K562 (cell line): ENCODE measurements at regions not wholly inside any gene's neighbourhood (a gene's known extent, or its start where the extent isn't known, plus 50 kb on each side); places are given as distances from the start of the nearest gene placed in this dataset.

Experiments used
- ATAC-seq: fragments of 200-7000 bp; cut with Tn5 transposase; 3 replicates; pipeline ENCODE4 v1.9.1; 2020; ENCODE audit warnings: moderate library complexity
- BruUV-seq: library from RNA; stranded (reverse); fragments of 400-500 nt; replicated peaks from 2 replicates; lab custom pipeline; 2021; lab: Mats Ljungman, UMichigan
- CTCF ChIA-PET: fragments of 300-600 bp; formaldehyde crosslinking; extraction: SDS; loops from one replicate; lab custom pipeline; 2021; ENCODE audit warnings: low intra/inter-chr PET ratio; lab: Yijun Ruan, JAX
- POLR2A ChIA-PET: fragments of 300-600, 350-650 bp; sonication (Branson Sonifier 250); formaldehyde crosslinking; extraction: SDS; loops from one replicate; lab custom pipeline; 2021; ENCODE audit warnings: antibody characterized with exemption, inconsistent platforms; lab: Yijun Ruan, JAX
- DNase-seq, 4 experiments: peaks; one replicate each; pipeline versions ENCODE4 v3.0.0 to v3.0.0-alpha.2; 2011 to 2018; ENCODE audit warnings: low spot score in 3 of 4, mixed read lengths in 3 of 4; ENCODE audit errors: extremely low read depth in 1 of 4
- FAIRE-seq: peaks from 2 replicates; lab custom pipeline; 2011; peaks lifted over from hg19 to GRCh38; lab: Jason Lieb, UNC
- H2AFZ ChIP-seq: 2 replicates; pipeline ENCODE4 v1.6.0; 2011; ENCODE audit warnings: low read depth, low read length, control low read depth, inconsistent platforms
- H3K27ac ChIP-seq: fragments of 200-600 bp; 3 replicates; pipeline ENCODE4 v1.8.0; 2011; ENCODE audit warnings: low read depth, mild to moderate bottlenecking, control low read depth, inconsistent platforms, low read length, moderate library complexity, mixed read lengths; ENCODE audit errors: extremely low read depth
- H3K27me3 ChIP-seq, 2 experiments: fragments of 300-600 bp in 1 of 2; 2 replicates in 1 of 2; 3 replicates in 1 of 2; pipeline versions ENCODE4 v1.6.0 to v1.8.0; 2011; ENCODE audit warnings: inconsistent platforms in 2 of 2, low read length in 2 of 2, mild to moderate bottlenecking in 1 of 2, mixed read lengths in 1 of 2, moderate library complexity in 1 of 2; ENCODE audit not compliant: control insufficient read depth in 2 of 2, insufficient read depth in 2 of 2
- H3K36me3 ChIP-seq: fragments of 300-600 bp; 3 replicates; pipeline ENCODE4 v1.8.0; 2011; ENCODE audit warnings: mild to moderate bottlenecking, low read length, inconsistent platforms; ENCODE audit not compliant: control insufficient read depth, insufficient read depth
- H3K4me1 ChIP-seq, 2 experiments: fragments of 200-600 bp in 1 of 2; replicated peaks in 1 of 2; 2 replicates in 1 of 2; 3 replicates in 1 of 2; pipeline versions ENCODE4 v1.5.1 to v1.8.0; 2011; ENCODE audit warnings: inconsistent platforms in 2 of 2, low read length in 2 of 2, mild to moderate bottlenecking in 1 of 2, mixed read lengths in 1 of 2, moderate library complexity in 1 of 2; ENCODE audit not compliant: control insufficient read depth in 2 of 2, insufficient read depth in 2 of 2
- H3K4me2 ChIP-seq: 2 replicates; pipeline ENCODE4 v1.6.1; 2011; ENCODE audit warnings: low read length, control low read depth, inconsistent platforms, mixed read lengths; ENCODE audit not compliant: insufficient read depth
- H3K4me3 ChIP-seq: fragments of 200-600 bp; sonication (generic), shearing (Covaris generic); 2 replicates; pipeline ENCODE4 v1.5.1; 2016; ENCODE audit warnings: control low read depth, inconsistent platforms
- H3K79me2 ChIP-seq: fragments of 200-600 bp; 3 replicates; pipeline ENCODE4 v1.8.0; 2011; ENCODE audit warnings: low read length, inconsistent platforms; ENCODE audit not compliant: control insufficient read depth, insufficient read depth
- H3K9ac ChIP-seq, 2 experiments: 2 replicates each; pipeline versions ENCODE4 v1.6.0 to v1.6.1; 2011; ENCODE audit warnings: low read depth in 2 of 2, low read length in 2 of 2, control low read depth in 1 of 2, inconsistent platforms in 1 of 2, mild to moderate bottlenecking in 1 of 2, mixed read lengths in 1 of 2; ENCODE audit not compliant: insufficient read depth in 1 of 2
- H3K9me1 ChIP-seq: one replicate; pipeline ENCODE4 v1.6.0; 2011; ENCODE audit warnings: inconsistent platforms, mild to moderate bottlenecking, low read length, moderate library complexity; ENCODE audit not compliant: control insufficient read depth, insufficient read depth
- H3K9me3 ChIP-seq: replicated peaks from 2 replicates; pipeline ENCODE4 v1.5.1; 2011; ENCODE audit warnings: low read depth, low read length, inconsistent platforms; ENCODE audit not compliant: control insufficient read depth, insufficient read depth
- H4K20me1 ChIP-seq: replicated peaks from 2 replicates; pipeline ENCODE4 v1.6.1; 2011; ENCODE audit warnings: low read length, inconsistent platforms, mixed read lengths; ENCODE audit not compliant: control insufficient read depth, insufficient read depth
- ADNP ChIP-seq: fragments of 200-800 bp; sonication (Bioruptor generic); IDR thresholded peaks from 2 replicates; pipeline ENCODE4 v1.6.1; 2016; ENCODE audit warnings: missing genetic modification characterization, missing compliant biosample characterization
- CSDE1 ChIP-seq, 2 experiments: fragments of 450-650 bp; IDR thresholded peaks; 2 replicates each; pipeline ENCODE4 v1.6.1; 2016; ENCODE audit warnings: mild to moderate bottlenecking in 1 of 2
- FOS ChIP-seq: IDR thresholded peaks from 3 replicates; pipeline ENCODE4 v1.6.1; 2011; ENCODE audit not compliant: insufficient read length; ENCODE audit errors: extremely low read depth
- GTF2F1 ChIP-seq: IDR thresholded peaks from 2 replicates; pipeline ENCODE4 v1.6.1; 2011; ENCODE audit warnings: low read depth, low read length, improper control_type of control experiment
- L3MBTL2 ChIP-seq: fragments of 450-650 bp; IDR thresholded peaks from 2 replicates; pipeline ENCODE4 v1.6.1; 2016; ENCODE audit warnings: mild to moderate bottlenecking, moderate library complexity
- PHB ChIP-seq: fragments of 250-450 bp; sonication (Bioruptor Pico); IDR thresholded peaks from 2 replicates; pipeline ENCODE4 v1.5.0; 2021
- PHTF2 ChIP-seq: fragments of 250-450 bp; sonication (Bioruptor Pico); IDR thresholded peaks from 2 replicates; pipeline ENCODE4 v1.5.0; 2021; ENCODE audit warnings: mild to moderate bottlenecking
- SMAD3 ChIP-seq: fragments of 450-650 bp; formaldehyde crosslinking; conservative IDR thresholded peaks from 2 replicates; pipeline ENCODE4 v1.4.0; 2020; ENCODE audit warnings: mild to moderate bottlenecking
- SMARCB1 ChIP-seq: IDR thresholded peaks from 2 replicates; pipeline ENCODE4 v1.6.1; 2011; ENCODE audit warnings: improper control_type of control experiment, low read depth; ENCODE audit not compliant: insufficient read length
- SRSF1 ChIP-seq: fragments of 200-400 bp; formaldehyde crosslinking; IDR thresholded peaks from 2 replicates; pipeline ENCODE4 v1.6.1; 2017; ENCODE audit warnings: mild to moderate bottlenecking, low read depth, low read length, moderate library complexity
- TEAD2 ChIP-seq: fragments of 450-650 bp; IDR thresholded peaks from 2 replicates; pipeline ENCODE4 v1.6.1; 2016; ENCODE audit warnings: missing genetic modification characterization, control low read depth, missing compliant biosample characterization
- THRAP3 ChIP-seq: fragments of 450-650 bp; IDR thresholded peaks from 2 replicates; pipeline ENCODE4 v1.6.1; 2016; ENCODE audit warnings: mild to moderate bottlenecking, inconsistent platforms, borderline replicate concordance
- WHSC1 ChIP-seq: IDR thresholded peaks from one replicate; pipeline ENCODE4 v1.6.1; 2012; ENCODE audit warnings: low read length, control low read depth, inconsistent platforms
- YY1 ChIP-seq, 3 experiments: IDR thresholded peaks; 2 replicates each; pipeline ENCODE4 v1.6.1; 2011; ENCODE audit warnings: low read length in 2 of 3, mild to moderate bottlenecking in 2 of 3, moderate library complexity in 2 of 3, borderline replicate concordance in 1 of 3, control low read depth in 1 of 3, low read depth in 1 of 3; ENCODE audit not compliant: insufficient read depth in 3 of 3, insufficient replicate concordance in 2 of 3, control insufficient read depth in 1 of 3, insufficient read length in 1 of 3; ENCODE audit errors: extremely low read depth in 1 of 3
- ZBED1 ChIP-seq: IDR thresholded peaks from 2 replicates; pipeline ENCODE4 v1.6.1; 2014
- ZNF764 ChIP-seq: fragments of 250-450 bp; sonication (Bioruptor Pico); IDR thresholded peaks from 2 replicates; pipeline ENCODE4 v1.4.0; 2020; ENCODE audit warnings: low read depth, mild to moderate bottlenecking, moderate library complexity
- WGBS: fragments of 100-300 bp; shearing (Covaris generic); methylation state at CpG from one replicate; pipeline ENCODE4 v1.1.6; 2016; ENCODE audit warnings: low coverage, mixed read lengths; ENCODE audit not compliant: insufficient coverage; ENCODE audit errors: missing lambda C conversion rate; 5-methylcytosine and 5-hydroxymethylcytosine counted together
- in situ Hi-C: fragments of 300-500 bp; cut with MboI; formaldehyde crosslinking; loops from 4 replicates; pipeline ENCODE4 v1.15.0; 2018; ENCODE audit warnings: inconsistent platforms, mixed read lengths
- intact Hi-C: fragments of 100-400 bp; cut with micrococcal nuclease; formaldehyde crosslinking; loops from 2 replicates; pipeline ENCODE4 v1.14.2; 2022
- TF ChIP-seq, protein P1 (sequence below): sonication (generic); formaldehyde crosslinking; IDR thresholded peaks from 2 replicates; pipeline ENCODE4 v1.8.0; 2023; ENCODE audit warnings: missing genetic modification reagents, mild to moderate bottlenecking, borderline replicate concordance
- TF ChIP-seq, protein P2 (sequence below): sonication (generic); formaldehyde crosslinking; IDR thresholded peaks from 2 replicates; pipeline ENCODE4 v1.8.1; 2022; ENCODE audit warnings: missing genetic modification reagents

GRCh38 chr10:125409756-125410155 lies 249.4 kb upstream of the CTBP2 start (continued):
- TF ChIP-seq ZBED1 = no peak
- no peak for TF ChIP-seq PHB (CRISPR knock-in tag)
- no peak for TF ChIP-seq SRSF1
- no peak for TF ChIP-seq TEAD2 (tag)

GRCh38 chr10:125407557-125407956 lies 247.2 kb upstream of the CTBP2 start:
- Histone ChIP-seq H3K27ac (no peak overlapping the region), H3K4me3 (no peak overlapping the region), H3K36me3 (no peaks in the 10 kb centered on the region), H3K79me2 (no peaks in the 10 kb centered on the region), H3K9me3 (no peaks in the 10 kb centered on the region), H2AFZ (no peak overlapping the region), H3K4me1 (no peaks in the 10 kb centered on the region), H3K27me3 (no peaks in the 10 kb centered on the region), H3K9me1 (no peaks in the 10 kb centered on the region)
- ChIA-PET POLR2A (no interaction called here), CTCF (no interaction called here)
- FAIRE-seq (no peak), ATAC-seq (no peak)
- intact Hi-C loops = no loop called here
- in situ Hi-C loops = no loop called here
- no TSS peak for BruUV-seq
- TF ChIP-seq ZNF764 (CRISPR knock-in tag) (no peak), SMAD3 (no peak), THRAP3 (no peak), ADNP (tag) (no peak), FOS (no peak), YY1 (IDR thresholded peaks at IDR 0.05; ENCODE audit: borderline replicate concordance in 1 of 3, control insufficient read depth in 1 of 3, extremely low read depth in 1 of 3, insufficient read depth in 3 of 3, insufficient read length in 1 of 3, insufficient replicate concordance in 2 of 3, low read depth in 1 of 3, low read length in 2 of 3) (no peak), GTF2F1 (no peak), SMARCB1 (no peak), WHSC1 (no peak), PHTF2 (CRISPR knock-in tag) (no peak), L3MBTL2 (no peak), CSDE1 (IDR thresholded peaks at IDR 0.05) (no peak)
- TF ChIP-seq, protein P1, sequence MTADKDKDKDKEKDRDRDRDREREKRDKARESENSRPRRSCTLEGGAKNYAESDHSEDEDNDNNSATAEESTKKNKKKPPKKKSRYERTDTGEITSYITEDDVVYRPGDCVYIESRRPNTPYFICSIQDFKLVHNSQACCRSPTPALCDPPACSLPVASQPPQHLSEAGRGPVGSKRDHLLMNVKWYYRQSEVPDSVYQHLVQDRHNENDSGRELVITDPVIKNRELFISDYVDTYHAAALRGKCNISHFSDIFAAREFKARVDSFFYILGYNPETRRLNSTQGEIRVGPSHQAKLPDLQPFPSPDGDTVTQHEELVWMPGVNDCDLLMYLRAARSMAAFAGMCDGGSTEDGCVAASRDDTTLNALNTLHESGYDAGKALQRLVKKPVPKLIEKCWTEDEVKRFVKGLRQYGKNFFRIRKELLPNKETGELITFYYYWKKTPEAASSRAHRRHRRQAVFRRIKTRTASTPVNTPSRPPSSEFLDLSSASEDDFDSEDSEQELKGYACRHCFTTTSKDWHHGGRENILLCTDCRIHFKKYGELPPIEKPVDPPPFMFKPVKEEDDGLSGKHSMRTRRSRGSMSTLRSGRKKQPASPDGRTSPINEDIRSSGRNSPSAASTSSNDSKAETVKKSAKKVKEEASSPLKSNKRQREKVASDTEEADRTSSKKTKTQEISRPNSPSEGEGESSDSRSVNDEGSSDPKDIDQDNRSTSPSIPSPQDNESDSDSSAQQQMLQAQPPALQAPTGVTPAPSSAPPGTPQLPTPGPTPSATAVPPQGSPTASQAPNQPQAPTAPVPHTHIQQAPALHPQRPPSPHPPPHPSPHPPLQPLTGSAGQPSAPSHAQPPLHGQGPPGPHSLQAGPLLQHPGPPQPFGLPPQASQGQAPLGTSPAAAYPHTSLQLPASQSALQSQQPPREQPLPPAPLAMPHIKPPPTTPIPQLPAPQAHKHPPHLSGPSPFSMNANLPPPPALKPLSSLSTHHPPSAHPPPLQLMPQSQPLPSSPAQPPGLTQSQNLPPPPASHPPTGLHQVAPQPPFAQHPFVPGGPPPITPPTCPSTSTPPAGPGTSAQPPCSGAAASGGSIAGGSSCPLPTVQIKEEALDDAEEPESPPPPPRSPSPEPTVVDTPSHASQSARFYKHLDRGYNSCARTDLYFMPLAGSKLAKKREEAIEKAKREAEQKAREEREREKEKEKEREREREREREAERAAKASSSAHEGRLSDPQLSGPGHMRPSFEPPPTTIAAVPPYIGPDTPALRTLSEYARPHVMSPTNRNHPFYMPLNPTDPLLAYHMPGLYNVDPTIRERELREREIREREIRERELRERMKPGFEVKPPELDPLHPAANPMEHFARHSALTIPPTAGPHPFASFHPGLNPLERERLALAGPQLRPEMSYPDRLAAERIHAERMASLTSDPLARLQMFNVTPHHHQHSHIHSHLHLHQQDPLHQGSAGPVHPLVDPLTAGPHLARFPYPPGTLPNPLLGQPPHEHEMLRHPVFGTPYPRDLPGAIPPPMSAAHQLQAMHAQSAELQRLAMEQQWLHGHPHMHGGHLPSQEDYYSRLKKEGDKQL (CRISPR knock-in tag) = no peak
- TF ChIP-seq, protein P2, sequence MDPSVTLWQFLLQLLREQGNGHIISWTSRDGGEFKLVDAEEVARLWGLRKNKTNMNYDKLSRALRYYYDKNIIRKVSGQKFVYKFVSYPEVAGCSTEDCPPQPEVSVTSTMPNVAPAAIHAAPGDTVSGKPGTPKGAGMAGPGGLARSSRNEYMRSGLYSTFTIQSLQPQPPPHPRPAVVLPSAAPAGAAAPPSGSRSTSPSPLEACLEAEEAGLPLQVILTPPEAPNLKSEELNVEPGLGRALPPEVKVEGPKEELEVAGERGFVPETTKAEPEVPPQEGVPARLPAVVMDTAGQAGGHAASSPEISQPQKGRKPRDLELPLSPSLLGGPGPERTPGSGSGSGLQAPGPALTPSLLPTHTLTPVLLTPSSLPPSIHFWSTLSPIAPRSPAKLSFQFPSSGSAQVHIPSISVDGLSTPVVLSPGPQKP (CRISPR knock-in tag) = no peak
- TF ChIP-seq, all 486 proteins: peak for 0
- no CpG with 5 or more reads among the region's 1 CpG for WGBS
- Histone ChIP-seq H4K20me1 (no peaks in the 10 kb centered on the region), H3K9ac (no peak overlapping the region), H3K4me2 (no peak overlapping the region)
- no peak for DNase-seq
